HG02571 (cell line): ENCODE measurements at regions not wholly inside any gene's neighbourhood (a gene's known extent, or its start where the extent isn't known, plus 50 kb on each side); places are given as distances from the start of the nearest gene placed in this dataset.

Experiments used
- ATAC-seq: cut with Tn5 transposase; IDR thresholded peaks from one replicate; pipeline ENCODE4 v1.9.1; 2021; ENCODE audit warnings: mild to moderate bottlenecking, moderate library complexity; ENCODE audit not compliant: unreplicated experiment

DNA sequence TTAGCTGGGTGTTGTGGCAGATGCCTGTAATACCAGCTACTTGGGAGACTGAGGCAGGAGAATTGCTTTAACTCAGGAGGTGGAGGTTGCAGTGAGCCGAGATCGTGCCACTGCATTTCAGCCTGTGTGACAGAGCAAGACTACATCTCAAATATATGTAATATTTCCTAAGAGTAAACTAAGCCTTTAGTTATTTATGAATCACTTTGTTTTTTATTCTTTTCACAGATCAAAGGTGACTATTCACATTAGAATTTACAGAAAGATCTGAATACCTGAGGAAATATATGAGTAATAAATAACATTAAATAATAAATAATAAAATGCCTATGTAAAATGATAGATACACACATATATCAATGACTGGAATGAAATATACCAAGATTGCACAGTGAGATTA lies 630.8 kb upstream of the IMPG1 start:
- no peak for ATAC-seq

DNA sequence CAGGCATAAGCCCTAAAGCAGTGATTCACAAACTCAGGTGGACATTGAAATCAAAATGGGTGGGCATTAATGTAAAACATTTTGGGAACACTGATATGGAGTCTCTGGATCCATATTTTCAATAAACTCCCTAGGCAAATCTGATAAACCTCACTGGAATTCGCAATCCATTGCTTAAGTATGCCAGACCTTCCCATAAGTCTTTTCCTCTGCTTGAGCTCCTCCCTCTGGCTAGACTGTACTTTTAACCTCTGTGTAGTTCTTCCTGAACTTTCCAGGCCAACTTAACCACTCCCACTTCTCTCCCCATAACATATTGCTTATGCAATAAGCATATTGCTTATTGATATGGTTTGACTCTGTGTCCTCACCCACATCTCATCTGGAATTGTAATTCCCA lies 629.7 kb upstream of the IMPG1 start:
- no peak for ATAC-seq

DNA sequence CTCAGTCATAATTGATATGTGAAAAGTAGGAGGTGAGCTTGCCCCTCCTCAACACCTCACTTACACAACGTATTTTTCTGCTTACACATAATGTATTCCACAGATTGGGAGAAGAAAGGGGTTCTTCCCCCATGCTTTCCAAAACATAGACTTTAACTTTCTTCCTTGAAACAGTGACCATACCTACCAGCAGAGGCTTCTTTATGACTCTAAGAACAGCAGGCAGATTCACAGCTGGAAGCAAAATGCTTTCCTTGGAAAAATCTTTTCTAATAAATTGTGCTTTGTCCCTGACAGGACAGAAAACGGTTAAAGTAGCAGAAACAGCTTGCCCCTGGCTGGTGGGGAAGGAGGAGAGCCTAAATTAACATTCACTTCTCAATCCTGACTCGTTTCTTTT lies 629.1 kb upstream of the IMPG1 start:
- ATAC-seq: no peak

DNA sequence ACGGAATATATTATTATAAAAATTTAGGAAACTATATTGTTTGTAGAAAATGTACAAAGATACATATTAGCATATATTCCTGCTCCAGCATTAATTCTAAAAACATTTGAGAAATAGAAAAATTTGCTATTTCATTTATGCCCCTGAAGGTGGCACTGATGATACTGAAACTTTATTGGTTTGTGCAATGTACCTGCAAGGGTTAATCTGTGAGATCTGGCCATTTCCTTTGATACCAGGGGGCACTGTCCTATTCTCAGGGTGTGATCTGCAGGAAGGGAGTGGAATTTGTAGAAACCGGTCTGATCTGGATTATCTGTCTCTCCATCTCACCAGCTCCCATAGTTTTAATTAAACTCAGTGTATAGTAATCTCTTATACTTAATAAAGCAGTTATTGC lies 625.1 kb upstream of the IMPG1 start:
- ATAC-seq: no peak

DNA sequence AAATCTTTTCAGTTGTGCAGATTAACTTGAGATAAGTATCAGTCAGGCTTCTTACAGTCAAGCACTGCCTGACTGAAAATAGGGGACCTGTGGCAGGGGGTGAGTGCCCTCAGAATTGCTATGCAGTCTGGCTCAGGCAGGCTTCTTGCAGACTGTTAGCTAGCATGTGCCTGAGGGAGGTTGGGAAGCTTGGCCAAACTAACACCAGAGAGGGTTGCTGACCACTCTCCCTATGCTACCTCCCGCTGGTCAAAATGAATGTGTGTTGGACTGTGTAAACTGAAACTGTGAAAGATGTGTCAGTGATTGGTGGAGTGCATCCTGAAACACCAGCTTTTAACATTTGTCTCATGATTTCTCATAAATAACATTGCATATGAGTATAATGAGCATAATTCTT lies 622.3 kb upstream of the IMPG1 start:
- no peak for ATAC-seq

DNA sequence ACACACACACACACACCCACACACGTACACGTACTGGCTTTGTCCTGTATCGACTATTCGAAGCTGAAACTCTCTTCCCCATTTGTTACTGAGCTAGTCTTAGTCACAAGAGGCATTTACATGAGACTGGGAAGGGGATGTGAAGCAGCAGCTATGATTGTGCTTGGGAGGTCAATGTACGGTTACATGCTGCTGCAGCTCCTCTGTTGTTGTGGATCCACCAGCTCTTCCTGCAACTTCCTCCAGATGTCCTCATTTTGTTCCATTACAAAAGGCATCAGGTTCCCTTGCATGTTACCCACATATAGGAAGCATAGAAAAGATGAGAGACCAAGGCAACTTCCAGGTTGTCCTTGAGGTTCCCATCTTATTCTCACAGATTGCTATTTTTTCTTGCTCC lies 612.4 kb upstream of the IMPG1 start:
- no peak for ATAC-seq

DNA sequence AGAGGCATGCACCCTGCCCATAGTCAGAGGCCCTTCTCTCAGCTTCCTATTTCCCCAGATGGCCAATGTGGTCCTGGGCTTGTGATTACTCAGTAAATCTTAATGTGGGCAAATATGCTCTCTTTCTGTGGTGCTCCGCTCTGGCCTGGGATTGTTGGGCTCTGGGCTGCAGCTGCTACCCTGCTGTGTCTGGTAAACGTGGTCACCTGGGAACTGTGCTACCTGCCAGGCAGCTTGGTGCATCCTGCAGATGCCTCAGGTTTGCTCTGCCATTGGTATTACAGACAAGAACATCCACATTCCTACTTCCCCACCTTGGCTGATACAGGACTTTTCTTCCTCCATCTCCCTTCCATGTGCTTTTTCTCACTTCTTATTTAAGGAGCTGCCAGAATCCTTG lies 611.5 kb upstream of the IMPG1 start:
- ATAC-seq: no peak

DNA sequence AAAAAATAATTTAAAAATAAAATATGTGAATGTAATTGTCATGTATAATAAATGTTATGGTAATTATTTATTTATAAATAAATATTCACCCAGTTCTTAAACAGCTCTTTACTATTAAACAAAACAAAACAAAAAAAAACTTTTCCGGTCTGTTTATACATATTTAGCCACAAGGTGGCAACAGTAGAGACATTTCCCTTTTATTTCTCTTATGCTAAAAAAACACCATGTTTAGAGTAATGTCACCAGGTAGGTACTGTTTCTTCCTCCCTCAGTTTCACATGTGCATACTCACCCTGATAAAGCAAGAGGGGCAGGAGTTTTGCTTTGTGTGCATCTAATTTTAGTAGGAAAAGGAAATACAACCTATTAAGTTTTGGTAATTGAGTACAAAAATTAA lies 610.4 kb upstream of the IMPG1 start:
- ATAC-seq: no peak

DNA sequence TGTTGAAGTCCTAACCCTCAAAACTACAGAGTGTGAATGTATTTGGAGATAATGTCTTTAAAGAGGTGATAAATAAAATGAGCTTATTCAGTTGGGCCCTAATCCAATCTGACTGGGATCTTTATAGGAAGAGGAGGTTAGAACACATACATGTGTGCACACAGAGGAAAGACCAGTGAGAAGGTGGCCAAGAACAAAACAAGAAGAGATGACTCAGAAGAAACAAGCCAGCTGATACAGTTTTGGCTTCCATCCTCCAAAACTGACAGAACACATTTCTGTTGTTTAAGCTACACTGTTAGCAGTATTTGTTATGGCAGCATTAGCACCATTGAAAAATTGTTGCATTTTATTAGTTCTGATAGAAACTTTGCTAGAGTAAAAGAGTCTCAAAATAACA lies 609.3 kb upstream of the IMPG1 start:
- no peak for ATAC-seq

DNA sequence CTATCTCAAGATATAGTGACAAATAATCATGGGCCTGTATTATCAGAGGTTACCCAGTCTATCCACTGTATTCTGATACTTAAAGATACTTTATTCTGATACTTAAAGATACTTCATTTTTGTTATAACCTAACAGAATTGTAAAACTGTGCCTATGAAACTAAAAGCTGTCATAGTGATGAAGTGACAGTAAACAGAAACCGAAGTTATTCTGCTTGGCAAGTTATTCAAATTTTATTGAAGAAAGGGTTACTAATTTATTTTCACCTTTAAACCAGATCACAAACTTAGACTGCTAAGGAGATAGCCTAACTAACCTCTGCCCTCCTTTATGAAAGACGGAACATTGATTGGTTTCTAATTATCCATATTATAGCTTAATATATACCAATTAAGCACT lies 604.6 kb upstream of the IMPG1 start:
- no peak for ATAC-seq

DNA sequence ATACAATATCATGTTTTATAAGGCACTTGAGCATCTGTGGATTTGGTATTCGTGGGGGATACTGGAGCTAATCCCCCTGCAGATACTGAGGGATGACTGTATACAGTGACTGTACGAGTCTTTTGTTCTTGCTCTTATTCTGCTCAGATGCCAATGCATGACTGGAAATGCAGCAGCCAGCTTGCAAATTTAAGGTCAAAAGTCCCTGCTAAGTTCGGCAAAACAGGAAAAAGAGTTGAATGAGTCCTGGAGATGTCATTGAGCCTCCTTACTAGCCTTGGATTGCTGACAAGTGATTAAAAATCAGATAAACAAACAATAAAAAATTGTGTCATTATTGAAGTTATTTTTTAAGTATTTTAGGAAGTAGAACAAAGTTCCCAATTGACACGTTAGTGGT lies 599.3 kb upstream of the IMPG1 start:
- ATAC-seq: no peak

DNA sequence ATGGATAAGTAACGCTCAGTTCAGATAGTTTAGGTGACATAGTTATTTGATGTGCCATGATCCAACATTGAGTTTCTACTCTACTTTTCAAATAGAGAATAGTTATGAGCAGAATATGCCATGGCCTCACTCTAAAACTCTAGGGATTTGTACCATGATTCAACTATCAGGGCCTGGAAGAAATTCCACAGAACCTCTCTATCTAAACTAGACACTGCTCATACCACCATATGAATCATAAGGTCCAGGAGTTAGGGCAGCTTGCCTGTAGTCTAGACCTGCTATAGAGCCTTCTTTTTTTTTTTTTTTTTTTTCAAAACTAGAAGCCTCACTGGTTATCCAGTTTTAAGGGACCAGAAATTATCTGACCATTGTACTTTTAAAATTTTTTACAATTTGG lies 571.8 kb upstream of the IMPG1 start:
- ATAC-seq: no peak

DNA sequence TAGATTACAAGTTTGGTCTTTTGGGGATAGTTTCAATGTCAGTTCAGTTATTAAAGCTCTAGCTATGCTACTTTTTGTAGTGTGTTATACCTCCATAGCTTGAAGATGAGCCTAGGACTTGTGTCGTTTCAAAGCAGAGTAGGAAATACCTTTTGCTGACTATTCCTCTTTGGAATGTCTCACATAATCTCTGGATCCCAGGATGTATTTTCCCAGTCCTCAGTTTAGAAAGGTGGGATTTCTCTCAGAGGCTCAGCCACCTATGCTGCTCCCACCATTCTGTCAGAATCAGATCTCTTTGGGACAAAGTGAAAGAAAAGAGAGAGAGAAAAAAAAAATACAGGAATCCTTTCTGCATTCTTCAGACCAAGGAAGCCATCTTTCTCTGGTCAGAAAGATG lies 567.5 kb upstream of the IMPG1 start:
- no peak for ATAC-seq

DNA sequence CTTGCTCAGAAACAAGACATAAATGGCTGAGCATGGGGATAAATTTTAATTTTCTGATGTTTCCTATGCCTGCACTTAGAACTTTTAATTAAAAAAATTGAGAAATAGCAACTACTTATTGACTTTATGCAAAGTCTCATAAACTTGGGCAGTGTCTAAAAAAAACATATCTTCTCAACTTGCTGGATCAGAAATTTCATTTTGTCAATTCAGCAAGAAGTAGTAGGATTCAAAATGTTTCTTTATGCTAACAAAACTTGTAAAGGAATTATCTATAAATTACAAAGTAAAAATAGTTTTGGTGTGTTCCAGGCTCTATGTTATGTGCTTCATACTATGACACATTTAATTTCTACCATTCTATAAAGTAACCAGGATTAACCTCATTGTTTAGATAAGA lies 562.2 kb upstream of the IMPG1 start:
- ATAC-seq: no peak

DNA sequence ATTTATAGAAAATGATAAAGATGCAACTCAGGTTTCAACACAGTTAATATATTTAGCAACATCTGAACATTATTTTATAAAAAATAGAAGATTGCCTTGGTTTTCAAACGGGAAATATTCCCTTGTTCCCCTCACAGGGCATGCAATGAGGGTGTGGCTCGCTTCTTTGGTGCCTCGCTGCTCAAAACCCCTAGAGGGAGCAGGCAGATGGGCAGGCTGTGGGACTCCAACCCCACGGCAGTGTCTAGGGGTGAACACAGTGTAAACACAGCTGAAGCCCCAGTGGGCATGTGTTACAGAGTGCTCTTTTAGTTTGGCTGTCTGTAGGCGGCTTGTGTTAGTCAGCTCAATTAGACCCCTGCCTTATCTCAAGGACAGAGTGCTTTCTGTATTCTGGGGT lies 560.8 kb upstream of the IMPG1 start:
- no peak for ATAC-seq

DNA sequence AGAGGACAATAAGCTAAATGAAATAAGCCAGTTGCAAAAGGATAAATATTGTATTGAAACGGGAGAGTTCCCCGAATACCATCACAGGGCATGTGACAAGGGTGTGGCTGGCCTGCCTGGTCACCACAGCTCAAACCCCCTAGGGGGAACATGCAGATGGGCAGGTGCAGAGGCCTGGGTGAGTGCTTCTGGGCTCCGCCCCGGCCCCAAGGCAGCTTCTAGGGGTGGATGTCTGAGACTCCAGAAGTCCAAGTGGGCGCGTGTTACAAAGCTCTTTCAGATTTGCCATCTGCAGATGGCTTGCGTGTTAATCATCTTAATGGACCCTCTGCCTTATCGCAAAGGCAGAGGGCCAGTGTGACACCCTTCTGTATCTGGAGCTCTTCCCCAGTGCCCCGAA lies 559.2 kb upstream of the IMPG1 start:
- ATAC-seq: no peak

DNA sequence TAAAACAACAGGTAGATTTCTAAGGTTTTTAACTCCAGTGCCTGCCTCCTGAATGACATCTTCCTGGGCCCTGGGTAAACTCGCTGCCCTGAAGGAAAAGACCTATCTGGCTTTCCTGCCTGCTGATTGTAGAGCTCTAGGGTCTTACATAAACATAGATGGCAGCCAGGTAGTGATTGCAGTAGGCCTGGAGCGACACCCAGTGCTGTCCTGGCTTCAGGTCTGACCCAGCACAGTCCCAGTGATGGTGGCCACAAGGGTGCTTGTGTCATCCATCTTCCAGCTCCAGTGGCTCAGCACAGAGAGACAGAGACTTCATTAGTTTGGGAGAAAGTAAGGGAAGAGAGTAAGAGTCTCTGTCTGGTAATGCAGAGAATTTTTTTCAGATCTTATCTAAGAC lies 542.9 kb upstream of the IMPG1 start:
- ATAC-seq: no peak

DNA sequence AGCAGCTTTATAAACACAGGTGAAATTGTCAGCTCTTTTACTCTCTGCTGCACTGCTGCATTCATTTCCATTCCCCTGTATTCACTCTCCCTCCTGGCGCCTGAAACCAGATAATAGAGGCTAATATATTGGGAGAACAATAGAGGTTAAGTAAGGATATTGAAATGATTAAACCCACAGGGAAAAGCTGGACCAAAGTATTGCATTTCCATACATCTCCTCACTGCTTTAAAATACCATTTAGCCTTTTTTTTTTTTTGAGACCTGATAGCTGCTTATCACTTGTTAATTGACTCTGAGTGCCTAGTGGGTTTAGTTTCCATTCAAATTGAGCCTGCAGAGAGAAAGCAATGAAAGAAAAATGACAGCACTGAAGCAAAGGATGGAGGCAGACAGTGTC lies 540.5 kb upstream of the IMPG1 start:
- no peak for ATAC-seq

DNA sequence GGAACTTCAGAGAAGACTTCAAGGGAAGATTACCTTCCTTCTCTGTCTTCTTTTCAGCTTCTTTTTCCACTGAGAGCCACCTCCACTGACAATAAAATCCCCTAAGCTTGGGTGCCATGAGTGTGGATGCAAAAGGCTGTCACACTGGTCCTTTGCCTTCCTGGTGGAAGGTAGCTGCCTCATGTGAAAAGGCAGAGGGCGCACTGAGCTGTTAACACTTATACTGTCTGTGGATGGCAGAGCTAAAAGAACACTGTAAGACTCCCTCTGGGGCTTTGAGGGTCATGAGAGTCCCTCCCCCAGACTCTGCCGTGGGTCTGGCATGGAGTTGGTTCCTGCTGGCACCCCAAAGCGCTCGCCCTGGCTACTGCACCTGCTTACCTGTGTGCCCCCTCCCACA lies 536.7 kb upstream of the IMPG1 start:
- no peak for ATAC-seq

DNA sequence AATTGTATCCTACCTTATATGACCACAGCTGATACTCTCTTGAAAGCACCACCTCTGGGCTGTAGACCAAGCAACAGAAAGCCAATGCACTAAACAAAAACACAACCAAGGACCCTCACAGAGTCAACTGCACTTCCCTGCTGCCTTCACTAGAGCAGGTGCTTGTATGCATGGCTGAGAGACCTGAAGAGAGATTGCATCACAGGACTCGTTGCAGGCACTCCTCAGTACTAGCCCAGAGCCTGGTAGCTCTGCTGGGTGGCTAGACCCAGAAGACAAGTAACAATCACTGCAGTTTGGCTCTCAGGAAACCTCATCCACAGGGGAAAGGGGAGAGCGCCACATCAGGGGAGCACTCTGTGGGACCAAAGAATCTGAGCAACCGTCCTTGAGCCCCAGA lies 521.6 kb upstream of the IMPG1 start:
- ATAC-seq: no peak

DNA sequence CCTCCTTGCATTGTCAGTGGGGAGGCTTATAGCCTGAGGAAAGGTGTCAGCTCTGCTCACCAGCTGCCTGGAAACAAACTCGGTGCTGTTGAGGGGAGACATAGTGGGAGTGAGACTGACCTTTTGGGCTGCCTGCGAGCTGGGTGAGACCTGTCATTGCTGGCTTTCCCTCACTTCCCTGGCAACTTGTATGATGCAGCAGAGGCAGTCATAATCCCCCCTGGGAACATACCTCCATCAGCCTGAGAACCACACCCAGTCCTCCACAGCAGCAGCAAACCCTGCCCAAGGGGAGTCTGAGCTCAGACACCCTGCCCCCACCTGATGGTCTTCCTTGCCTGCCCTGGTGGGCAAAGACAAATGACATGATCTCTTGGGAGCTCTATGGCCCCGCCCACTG lies 521.2 kb upstream of the IMPG1 start:
- ATAC-seq: no peak

DNA sequence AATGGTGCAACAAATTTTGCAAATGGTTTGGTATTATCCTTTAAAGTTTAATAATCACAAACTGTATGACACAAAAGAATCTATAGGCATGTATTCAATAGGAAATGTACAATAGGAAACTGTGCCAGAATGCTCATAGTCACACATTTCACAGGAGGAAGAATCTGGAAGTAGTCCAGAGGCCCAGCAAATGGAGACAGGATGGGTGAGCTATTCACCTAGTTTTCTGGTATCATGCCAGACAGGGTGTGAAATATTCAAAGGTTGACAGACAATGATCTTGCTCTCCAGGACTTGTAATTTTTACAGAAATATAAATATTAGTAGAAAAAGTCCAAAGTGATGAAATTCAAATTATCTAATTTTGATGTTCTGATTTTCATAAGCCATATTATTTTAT lies 520.1 kb upstream of the IMPG1 start:
- no peak for ATAC-seq

DNA sequence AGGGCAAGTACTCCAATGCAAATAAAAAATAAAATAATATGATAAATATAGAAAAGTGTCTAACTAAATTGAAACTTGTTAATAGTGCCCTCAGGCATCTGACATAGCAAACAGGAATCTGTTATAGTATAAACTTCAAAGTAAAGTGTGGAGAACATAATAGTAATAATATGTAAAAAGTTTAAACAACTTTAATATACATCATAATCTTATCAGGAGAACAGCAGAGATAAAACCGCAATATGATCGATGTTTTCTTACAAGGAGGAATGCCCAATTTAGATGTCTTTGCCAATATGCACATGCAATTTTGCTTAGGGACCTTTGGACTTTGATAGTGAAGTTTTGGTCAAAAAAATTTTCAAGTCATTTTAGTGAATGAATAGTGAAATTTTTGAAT lies 514.8 kb upstream of the IMPG1 start:
- no peak for ATAC-seq

DNA sequence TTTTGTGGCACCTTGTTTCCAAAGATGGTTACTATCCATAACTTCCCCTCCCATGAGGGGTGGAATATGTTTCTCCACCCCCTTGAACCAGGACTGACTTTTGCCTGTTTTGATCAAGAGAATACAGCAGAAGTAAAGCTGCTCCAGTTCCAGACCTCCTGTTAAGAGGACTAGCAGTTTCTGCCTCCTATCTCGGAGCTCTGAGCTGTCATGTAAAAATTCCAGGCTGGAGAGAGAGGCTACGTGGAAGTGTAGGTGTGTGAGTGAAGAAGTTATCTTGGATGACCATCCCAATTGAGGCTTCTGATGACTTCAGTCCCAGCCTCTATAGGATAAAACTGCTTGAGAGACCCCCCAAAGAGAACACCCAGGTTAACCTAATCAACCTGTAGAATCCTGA lies 511.7 kb upstream of the IMPG1 start:
- ATAC-seq: no peak
